ENCODE measurements at regions not wholly inside any gene's neighbourhood (a gene's known extent, or its start where the extent isn't known, plus 50 kb on each side); places are given as distances from the start of the nearest gene placed in this dataset.

GRCh38 chr5:5886353-5886752 lies 463.9 kb downstream of the ICE1 start:
- TF ChIP-seq CTCF (IDR thresholded peaks at IDR 0.05; ENCODE audit: insufficient read depth, low read depth, low read length) (no peak), EZH2 (IDR thresholded peaks at IDR 0.05; ENCODE audit: insufficient read depth, low read length) (no peak)
